Endodermal cell (in vitro differentiated cells): ENCODE measurements at regions not wholly inside any gene's neighbourhood (a gene's known extent, or its start where the extent isn't known, plus 50 kb on each side); places are given as distances from the start of the nearest gene placed in this dataset.

Source experiments
- DNase-seq: peaks from one replicate; pipeline ENCODE4 v3.0.0-alpha.2; 2017
- H3K27ac ChIP-seq: 2 replicates; pipeline ENCODE4 v1.5.1; 2013; ENCODE audit warnings: mild to moderate bottlenecking, low read depth, low read length, moderate library complexity
- H3K27me3 ChIP-seq: 2 replicates; pipeline ENCODE4 v1.6.1; 2013; ENCODE audit warnings: mild to moderate bottlenecking, low read length, moderate library complexity; ENCODE audit not compliant: insufficient read depth, control insufficient read depth, poor library complexity, severe bottlenecking
- H3K36me3 ChIP-seq: 2 replicates; pipeline ENCODE4 v1.7.0; 2013; ENCODE audit warnings: mild to moderate bottlenecking, low read length, moderate library complexity; ENCODE audit not compliant: control insufficient read depth, insufficient read depth
- H3K4me1 ChIP-seq: one replicate; pipeline ENCODE4 v1.7.0; 2013; ENCODE audit warnings: low read length; ENCODE audit not compliant: control insufficient read depth, insufficient read depth
- H3K4me3 ChIP-seq: 2 replicates; pipeline ENCODE4 v1.5.1; 2013; ENCODE audit warnings: mild to moderate bottlenecking, low read length, moderate library complexity
- H3K9ac ChIP-seq: 2 replicates; pipeline ENCODE4 v1.6.1; 2013; ENCODE audit warnings: mild to moderate bottlenecking, low read length, moderate library complexity; ENCODE audit not compliant: poor library complexity, severe bottlenecking; ENCODE audit errors: extremely low read depth
- H3K9me3 ChIP-seq: 2 replicates; pipeline ENCODE4 v1.6.1; 2013; ENCODE audit warnings: mild to moderate bottlenecking, low read length, moderate library complexity; ENCODE audit not compliant: control insufficient read depth
- H3K27ac Mint-ChIP-seq: 2 replicates; pipeline ENCODE4 v1.8.0; 2020; ENCODE audit warnings: mixed read lengths
- H3K27me3 Mint-ChIP-seq: 2 replicates; pipeline ENCODE4 v1.8.0; 2021; ENCODE audit warnings: mild to moderate bottlenecking, mixed read lengths; ENCODE audit not compliant: insufficient read depth
- H3K36me3 Mint-ChIP-seq: 2 replicates; pipeline ENCODE4 v1.8.0; 2020; ENCODE audit warnings: low read depth, mixed read lengths
- H3K4me1 Mint-ChIP-seq: 2 replicates; pipeline ENCODE4 v1.8.0; 2020; ENCODE audit warnings: mixed read lengths
- H3K4me3 Mint-ChIP-seq: 2 replicates; pipeline ENCODE4 v1.8.0; 2020; ENCODE audit warnings: mild to moderate bottlenecking, moderate library complexity, mixed read lengths
- H3K9me3 Mint-ChIP-seq: 2 replicates; pipeline ENCODE4 v1.8.0; 2020; ENCODE audit warnings: mild to moderate bottlenecking, mixed read lengths
- CTCF ChIP-seq: fragments of 200-600 bp; sonication (generic); conservative IDR thresholded peaks from 2 replicates; pipeline ENCODE4 v1.5.0; 2021; ENCODE audit warnings: antibody characterized with exemption, mild to moderate bottlenecking
- WGBS, 2 experiments: methylation state at CpG; one replicate each; pipeline versions ENCODE4 v1.1.5 to v1.1.7; 2013; ENCODE audit warnings: missing lambda C conversion rate in 2 of 2, mixed read lengths in 1 of 2; ENCODE audit not compliant: insufficient coverage in 1 of 2, insufficient read length in 1 of 2; 5-methylcytosine and 5-hydroxymethylcytosine counted together

- Mint-ChIP-seq H3K4me3 (no peak overlapping the region), H3K36me3 (no peaks in the 10 kb centered on the region), H3K27me3 (peaks cover 93% of the 10 kb centered on the region), H3K4me1 (peaks cover 37% of the 10 kb centered on the region), H3K9me3 (peaks cover 10% of the 10 kb centered on the region), H3K27ac (no peak overlapping the region)
- no peak for DNase-seq
- Histone ChIP-seq H3K9ac (no peak overlapping the region), H3K36me3 (no peaks in the 10 kb centered on the region), H3K4me1 (peaks cover 6% of the 10 kb centered on the region), H3K9me3 (peaks cover 19% of the 10 kb centered on the region), H3K4me3 (no peak overlapping the region), H3K27me3 (peaks cover 70% of the 10 kb centered on the region), H3K27ac (no peak overlapping the region)
- no peak for TF ChIP-seq CTCF
- 92 to 95% methylated on average over 5 to 6 of the region's 6 CpGs for WGBS, 2 experiments
Observed at GRCh38 chr1:78223417-78224215, 177.8 kb downstream of the GIPC2 start.

GRCh38 chr1:78224246-78224785 is 178.6 kb downstream of the GIPC2 start:
- Mint-ChIP-seq H3K27ac (no peak overlapping the region), H3K27me3 (peaks cover 96% of the 10 kb centered on the region), H3K4me1 (peaks cover 39% of the 10 kb centered on the region), H3K4me3 (no peak overlapping the region), H3K9me3 (peaks cover 9% of the 10 kb centered on the region), H3K36me3 (no peaks in the 10 kb centered on the region)
- Histone ChIP-seq H3K9me3 (peaks cover 17% of the 10 kb centered on the region), H3K4me3 (no peak overlapping the region), H3K27ac (no peak overlapping the region), H3K27me3 (peaks cover 77% of the 10 kb centered on the region), H3K4me1 (peaks cover 10% of the 10 kb centered on the region), H3K36me3 (no peaks in the 10 kb centered on the region), H3K9ac (no peak overlapping the region)
- no peak for DNase-seq
- no peak for TF ChIP-seq CTCF

- Histone ChIP-seq H3K9me3 (peaks cover 12% of the 10 kb centered on the region), H3K4me1 (peaks cover 10% of the 10 kb centered on the region), H3K27ac (no peak overlapping the region), H3K27me3 (peaks cover 84% of the 10 kb centered on the region), H3K4me3 (no peak overlapping the region), H3K9ac (no peak overlapping the region), H3K36me3 (no peaks in the 10 kb centered on the region)
- no peak overlapping the region for H3K27ac Mint-ChIP-seq
- peaks cover 2% of the 10 kb centered on the region for H3K9me3 Mint-ChIP-seq
- TF ChIP-seq CTCF: no peak
- WGBS, 2 experiments: 40 to 45% methylated on average over 3 of the region's 3 CpGs
- DNase-seq: no peak
- H3K27me3 Mint-ChIP-seq: peaks cover 96% of the 10 kb centered on the region
- no peak overlapping the region for H3K4me3 Mint-ChIP-seq
- H3K36me3 Mint-ChIP-seq: no peaks in the 10 kb centered on the region
- H3K4me1 Mint-ChIP-seq: peaks cover 41% of the 10 kb centered on the region
Observed at GRCh38 chr1:78224861-78225552, 179.2 kb downstream of the GIPC2 start.
